GM06990 (cell line): ENCODE measurements at regions not wholly inside any gene's neighbourhood (a gene's known extent, or its start where the extent isn't known, plus 50 kb on each side); places are given as distances from the start of the nearest gene placed in this dataset.

Source experiments
- DNase-seq: peaks from one replicate; pipeline ENCODE4 v3.0.0-alpha.2; 2011; ENCODE audit not compliant: insufficient read length; ENCODE audit errors: extremely low read depth
- H3K27me3 ChIP-seq: replicated peaks from 2 replicates; pipeline ENCODE4 v1.6.0; 2011; ENCODE audit warnings: low read length; ENCODE audit not compliant: control insufficient read depth, insufficient read depth
- H3K36me3 ChIP-seq: 2 replicates; pipeline ENCODE4 v1.5.1; 2011; ENCODE audit warnings: low read length; ENCODE audit not compliant: control insufficient read depth, insufficient read depth
- H3K4me3 ChIP-seq: replicated peaks from 2 replicates; pipeline ENCODE4 v1.5.1; 2011; ENCODE audit warnings: low read depth, mild to moderate bottlenecking, control low read depth, low read length
- TF ChIP-seq, protein P1 (sequence below): IDR thresholded peaks from 2 replicates; pipeline ENCODE4 v1.5.1; 2011; ENCODE audit warnings: low read length, control low read depth, mild to moderate bottlenecking, inconsistent platforms; ENCODE audit not compliant: insufficient read depth, poor library complexity, severe bottlenecking

- no peak overlapping the region for H3K4me3 ChIP-seq
- H3K36me3 ChIP-seq, result no peaks in the 10 kb centered on the region
- DNase-seq, result no peak
- H3K27me3 ChIP-seq, result no peaks in the 10 kb centered on the region; the same call in 1 of the 2 replicates
- TF ChIP-seq, protein P1, sequence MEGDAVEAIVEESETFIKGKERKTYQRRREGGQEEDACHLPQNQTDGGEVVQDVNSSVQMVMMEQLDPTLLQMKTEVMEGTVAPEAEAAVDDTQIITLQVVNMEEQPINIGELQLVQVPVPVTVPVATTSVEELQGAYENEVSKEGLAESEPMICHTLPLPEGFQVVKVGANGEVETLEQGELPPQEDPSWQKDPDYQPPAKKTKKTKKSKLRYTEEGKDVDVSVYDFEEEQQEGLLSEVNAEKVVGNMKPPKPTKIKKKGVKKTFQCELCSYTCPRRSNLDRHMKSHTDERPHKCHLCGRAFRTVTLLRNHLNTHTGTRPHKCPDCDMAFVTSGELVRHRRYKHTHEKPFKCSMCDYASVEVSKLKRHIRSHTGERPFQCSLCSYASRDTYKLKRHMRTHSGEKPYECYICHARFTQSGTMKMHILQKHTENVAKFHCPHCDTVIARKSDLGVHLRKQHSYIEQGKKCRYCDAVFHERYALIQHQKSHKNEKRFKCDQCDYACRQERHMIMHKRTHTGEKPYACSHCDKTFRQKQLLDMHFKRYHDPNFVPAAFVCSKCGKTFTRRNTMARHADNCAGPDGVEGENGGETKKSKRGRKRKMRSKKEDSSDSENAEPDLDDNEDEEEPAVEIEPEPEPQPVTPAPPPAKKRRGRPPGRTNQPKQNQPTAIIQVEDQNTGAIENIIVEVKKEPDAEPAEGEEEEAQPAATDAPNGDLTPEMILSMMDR, result no peak
These were observed 50.3 kb upstream of the SELENOK start for GRCh38 chr3:53941950-53942349.
